Caco-2 (cell line): ENCODE measurements at regions not wholly inside any gene's neighbourhood (a gene's known extent, or its start where the extent isn't known, plus 50 kb on each side); places are given as distances from the start of the nearest gene placed in this dataset.

Experiments
- BruUV-seq: library from RNA; stranded (reverse); fragments of 400-500 nt; replicated peaks from 2 replicates; lab custom pipeline; 2021; lab: Mats Ljungman, UMichigan
- CTCF ChIA-PET: fragments of 300-600 bp; sonication (Branson Sonifier 250); formaldehyde crosslinking; loops from one replicate; lab custom pipeline; 2022; ENCODE audit warnings: antibody characterized with exemption; lab: Charles Lee
- POLR2A ChIA-PET: fragments of 300-600 bp; sonication (Branson Sonifier 250); formaldehyde crosslinking; loops from one replicate; lab custom pipeline; 2022; ENCODE audit warnings: antibody characterized with exemption; lab: Charles Lee
- DNase-seq, 2 experiments: peaks; one replicate each; pipeline versions ENCODE4 v3.0.0 to v3.0.0-alpha.2; 2020 to 2022
- H3K27me3 ChIP-seq: replicated peaks from 2 replicates; pipeline ENCODE4 v1.6.0; 2011; ENCODE audit warnings: low read length; ENCODE audit not compliant: control insufficient read depth, insufficient read depth
- H3K36me3 ChIP-seq: 2 replicates; pipeline ENCODE4 v1.5.1; 2011; ENCODE audit warnings: low read length; ENCODE audit not compliant: control insufficient read depth, insufficient read depth
- H3K4me1 ChIP-seq: fragments of 250-450 bp; sonication (Bioruptor Pico); 2 replicates; pipeline ENCODE4 v1.5.1; 2020; ENCODE audit warnings: mild to moderate bottlenecking
- H3K4me3 ChIP-seq: 2 replicates; pipeline ENCODE4 v1.5.1; 2011; ENCODE audit warnings: low read depth, mild to moderate bottlenecking, control low read depth, low read length
- H3K9me3 ChIP-seq: fragments of 250-450 bp; sonication (Bioruptor Pico); 2 replicates; pipeline ENCODE4 v1.5.1; 2020; ENCODE audit warnings: mild to moderate bottlenecking, moderate library complexity
- H3K27ac Mint-ChIP-seq: one replicate; pipeline ENCODE4 v1.8.0; 2022; ENCODE audit warnings: mixed read lengths; ENCODE audit not compliant: unreplicated experiment
- H3K27me3 Mint-ChIP-seq: one replicate; pipeline ENCODE4 v1.8.0; 2022; ENCODE audit warnings: mixed read lengths; ENCODE audit not compliant: insufficient read depth, unreplicated experiment
- H3K36me3 Mint-ChIP-seq: one replicate; pipeline ENCODE4 v1.8.0; 2022; ENCODE audit warnings: mild to moderate bottlenecking, mixed read lengths; ENCODE audit not compliant: insufficient read depth, unreplicated experiment
- H3K4me1 Mint-ChIP-seq: one replicate; pipeline ENCODE4 v1.8.0; 2022; ENCODE audit warnings: low read depth, mixed read lengths; ENCODE audit not compliant: unreplicated experiment
- H3K4me3 Mint-ChIP-seq: one replicate; pipeline ENCODE4 v1.8.0; 2022; ENCODE audit warnings: mild to moderate bottlenecking, moderate library complexity, mixed read lengths; ENCODE audit not compliant: unreplicated experiment
- H3K9me3 Mint-ChIP-seq: one replicate; pipeline ENCODE4 v1.8.0; 2022; ENCODE audit warnings: mixed read lengths; ENCODE audit not compliant: unreplicated experiment
- intact Hi-C: fragments of 100-400 bp; cut with micrococcal nuclease; formaldehyde crosslinking; loops from one replicate; pipeline ENCODE4 v1.10.0; 2022; ENCODE audit not compliant: unreplicated experiment
- TF ChIP-seq, protein P1 (sequence below), 2 experiments: fragments of 200-600 bp in 1 of 2; IDR thresholded peaks; 1 replicate in 1 of 2; 2 replicates in 1 of 2; pipeline versions ENCODE4 v1.5.1 to v1.8.0; 2011 to 2022; ENCODE audit warnings: antibody characterized with exemption in 1 of 2, control low read depth in 1 of 2, inconsistent platforms in 1 of 2, low read depth in 1 of 2, low read length in 1 of 2, mild to moderate bottlenecking in 1 of 2, moderate library complexity in 1 of 2; ENCODE audit not compliant: insufficient read depth in 1 of 2, severe bottlenecking in 1 of 2, unreplicated experiment in 1 of 2

DNA sequence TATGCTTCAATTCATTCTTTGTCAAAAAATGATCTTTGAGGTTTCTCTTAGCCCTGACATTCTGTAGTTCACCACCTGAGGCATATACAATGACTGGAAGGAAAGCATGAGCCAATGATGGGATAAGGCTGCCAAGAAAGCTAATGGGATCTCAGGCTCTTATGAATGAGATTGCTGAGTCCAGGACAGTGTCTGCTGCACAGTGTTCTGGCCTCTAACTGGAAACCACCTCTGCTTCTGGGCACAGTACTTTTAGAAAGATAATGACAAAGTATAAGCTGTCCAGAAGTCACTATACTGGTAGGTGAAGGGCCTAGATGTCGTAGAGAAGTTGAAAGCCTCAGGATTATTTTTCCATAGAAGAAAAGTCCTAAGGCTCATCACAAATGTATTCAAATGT is 69.1 kb upstream of the PAPPA start:
- TF ChIP-seq, protein P1, sequence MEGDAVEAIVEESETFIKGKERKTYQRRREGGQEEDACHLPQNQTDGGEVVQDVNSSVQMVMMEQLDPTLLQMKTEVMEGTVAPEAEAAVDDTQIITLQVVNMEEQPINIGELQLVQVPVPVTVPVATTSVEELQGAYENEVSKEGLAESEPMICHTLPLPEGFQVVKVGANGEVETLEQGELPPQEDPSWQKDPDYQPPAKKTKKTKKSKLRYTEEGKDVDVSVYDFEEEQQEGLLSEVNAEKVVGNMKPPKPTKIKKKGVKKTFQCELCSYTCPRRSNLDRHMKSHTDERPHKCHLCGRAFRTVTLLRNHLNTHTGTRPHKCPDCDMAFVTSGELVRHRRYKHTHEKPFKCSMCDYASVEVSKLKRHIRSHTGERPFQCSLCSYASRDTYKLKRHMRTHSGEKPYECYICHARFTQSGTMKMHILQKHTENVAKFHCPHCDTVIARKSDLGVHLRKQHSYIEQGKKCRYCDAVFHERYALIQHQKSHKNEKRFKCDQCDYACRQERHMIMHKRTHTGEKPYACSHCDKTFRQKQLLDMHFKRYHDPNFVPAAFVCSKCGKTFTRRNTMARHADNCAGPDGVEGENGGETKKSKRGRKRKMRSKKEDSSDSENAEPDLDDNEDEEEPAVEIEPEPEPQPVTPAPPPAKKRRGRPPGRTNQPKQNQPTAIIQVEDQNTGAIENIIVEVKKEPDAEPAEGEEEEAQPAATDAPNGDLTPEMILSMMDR (IDR thresholded peaks at IDR 0.05; ENCODE audit: insufficient read depth in 1 of 2, low read depth in 1 of 2, low read length in 1 of 2, severe bottlenecking in 1 of 2, unreplicated experiment in 1 of 2) = no peak
- BruUV-seq = no TSS peak
- ChIA-PET POLR2A (no interaction called here), CTCF (no interaction called here)
- peaks cover 9% of the 10 kb centered on the region for H3K27me3 Mint-ChIP-seq
- Histone ChIP-seq H3K36me3 (no peaks in the 10 kb centered on the region), H3K9me3 (no peaks in the 10 kb centered on the region), H3K4me1 (no peaks in the 10 kb centered on the region), H3K27me3 (no peaks in the 10 kb centered on the region), H3K4me3 (no peak overlapping the region)
- H3K9me3 Mint-ChIP-seq = no peaks in the 10 kb centered on the region
- no peaks in the 10 kb centered on the region for H3K36me3 Mint-ChIP-seq
- no peaks in the 10 kb centered on the region for H3K4me1 Mint-ChIP-seq
- intact Hi-C loops = no loop called here
- H3K4me3 Mint-ChIP-seq = no peak overlapping the region
- no peak for DNase-seq
- H3K27ac Mint-ChIP-seq = no peak overlapping the region

DNA sequence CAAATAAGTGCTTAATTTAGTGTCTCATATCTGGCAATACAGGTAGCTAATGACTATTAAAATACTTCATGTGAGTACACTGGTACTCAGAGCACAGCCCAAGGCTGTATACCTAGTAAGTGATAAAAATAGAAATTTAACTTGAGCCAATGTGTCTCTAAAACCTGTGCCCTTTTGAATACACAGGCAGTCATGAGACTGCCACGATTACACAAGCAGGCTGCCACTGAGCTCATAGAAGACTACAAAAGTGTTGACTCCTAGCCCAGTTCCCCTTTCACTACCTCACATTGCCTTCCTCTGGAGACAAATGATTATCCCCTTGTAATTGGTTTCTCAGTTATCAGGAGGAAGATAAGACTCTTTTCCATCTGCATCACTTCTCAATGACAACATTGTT is 66.3 kb upstream of the PAPPA start:
- intact Hi-C loops = no loop called here
- H3K9me3 Mint-ChIP-seq = no peaks in the 10 kb centered on the region
- no peaks in the 10 kb centered on the region for H3K4me1 Mint-ChIP-seq
- no TSS peak for BruUV-seq
- Histone ChIP-seq H3K4me3 (no peak overlapping the region), H3K36me3 (no peaks in the 10 kb centered on the region), H3K9me3 (no peaks in the 10 kb centered on the region), H3K4me1 (no peaks in the 10 kb centered on the region), H3K27me3 (no peaks in the 10 kb centered on the region)
- no peak overlapping the region for H3K27ac Mint-ChIP-seq
- ChIA-PET POLR2A (no interaction called here), CTCF (no interaction called here)
- H3K36me3 Mint-ChIP-seq = no peaks in the 10 kb centered on the region
- TF ChIP-seq, protein P1 (IDR thresholded peaks at IDR 0.05; ENCODE audit: insufficient read depth in 1 of 2, low read depth in 1 of 2, low read length in 1 of 2, severe bottlenecking in 1 of 2, unreplicated experiment in 1 of 2) = no peak
- DNase-seq = no peak
- H3K4me3 Mint-ChIP-seq = no peak overlapping the region
- H3K27me3 Mint-ChIP-seq = peaks cover 6% of the 10 kb centered on the region

DNA sequence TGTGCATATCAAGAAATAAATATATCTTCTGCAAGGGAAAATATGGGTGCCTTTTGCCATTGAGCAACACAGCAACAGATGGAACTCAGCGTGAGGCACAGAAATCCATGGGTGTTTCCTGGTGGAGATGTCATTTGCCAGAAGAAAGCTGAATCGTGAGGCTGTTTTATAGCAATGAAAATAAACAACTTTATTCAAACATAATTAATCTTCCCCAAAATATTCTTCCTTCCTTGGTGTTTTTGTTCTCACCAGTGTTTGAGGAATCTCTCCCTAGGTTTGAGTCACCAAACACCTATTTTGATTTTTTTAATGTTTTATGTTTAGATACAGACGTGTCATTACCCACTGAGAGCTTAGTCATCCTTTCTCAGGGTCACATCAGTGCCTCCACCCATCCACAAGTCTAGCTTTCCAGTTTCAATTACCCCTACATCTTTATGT is 65.8 kb upstream of the PAPPA start:
- no peaks in the 10 kb centered on the region for H3K36me3 Mint-ChIP-seq
- Histone ChIP-seq H3K27me3 (no peaks in the 10 kb centered on the region), H3K36me3 (no peaks in the 10 kb centered on the region), H3K4me1 (no peaks in the 10 kb centered on the region), H3K4me3 (no peak overlapping the region), H3K9me3 (no peaks in the 10 kb centered on the region)
- POLR2A ChIA-PET = no interaction called here
- no peak overlapping the region for H3K27ac Mint-ChIP-seq
- H3K9me3 Mint-ChIP-seq = no peaks in the 10 kb centered on the region
- no peaks in the 10 kb centered on the region for H3K4me1 Mint-ChIP-seq
- H3K27me3 Mint-ChIP-seq = peaks cover 5% of the 10 kb centered on the region
- TF ChIP-seq, protein P1 (IDR thresholded peaks at IDR 0.05; ENCODE audit: insufficient read depth in 1 of 2, low read depth in 1 of 2, low read length in 1 of 2, severe bottlenecking in 1 of 2, unreplicated experiment in 1 of 2) = no peak
- intact Hi-C loops = no loop called here
- BruUV-seq = no TSS peak
- CTCF ChIA-PET = no interaction called here
- DNase-seq = no peak
- H3K4me3 Mint-ChIP-seq = no peak overlapping the region
